Endothelial cell of umbilical vein (primary cell): ENCODE measurements at regions not wholly inside any gene's neighbourhood (a gene's known extent, or its start where the extent isn't known, plus 50 kb on each side); places are given as distances from the start of the nearest gene placed in this dataset.

ENCODE experiments used
- BruUV-seq: library from RNA; stranded (reverse); fragments of 400-500 nt; replicated peaks from 2 replicates; lab custom pipeline; 2021; lab: Mats Ljungman, UMichigan
- CTCF ChIA-PET: fragments of 300-600, 350-600 bp; sonication (Branson Sonifier 250); formaldehyde crosslinking; loops from one replicate; lab custom pipeline; 2021; ENCODE audit warnings: antibody characterized with exemption, inconsistent platforms; lab: Charles Lee
- POLR2A ChIA-PET: fragments of 300-600, 350-600 bp; sonication (Branson Sonifier 250); formaldehyde crosslinking; loops from one replicate; lab custom pipeline; 2021; ENCODE audit warnings: antibody characterized with exemption, inconsistent platforms; lab: Charles Lee
- DNase-seq: peaks from one replicate; pipeline ENCODE4 v3.0.0-alpha.2; 2011; ENCODE audit warnings: low read depth, low spot score
- FAIRE-seq: peaks from 2 replicates; lab custom pipeline; 2011; peaks lifted over from hg19 to GRCh38; lab: Jason Lieb, UNC
- H2AFZ ChIP-seq: 2 replicates; pipeline ENCODE4 v1.6.0; 2012; ENCODE audit warnings: low read depth, low read length, control low read depth, inconsistent platforms
- H3K27ac ChIP-seq: 2 replicates; pipeline ENCODE4 v1.5.1; 2011; ENCODE audit warnings: low read depth, mild to moderate bottlenecking, control low read depth, low read length, moderate library complexity; ENCODE audit not compliant: insufficient read depth
- H3K27me3 ChIP-seq, 2 experiments: 2 replicates each; pipeline versions ENCODE4 v1.6.0 to v1.6.1; 2011; ENCODE audit warnings: low read length in 2 of 2, mixed read lengths in 1 of 2; ENCODE audit not compliant: control insufficient read depth in 2 of 2, insufficient read depth in 2 of 2
- H3K36me3 ChIP-seq, 2 experiments: 2 replicates in 1 of 2; 3 replicates in 1 of 2; pipeline ENCODE4 v1.5.1; 2011; ENCODE audit warnings: low read length in 2 of 2, mild to moderate bottlenecking in 1 of 2, moderate library complexity in 1 of 2; ENCODE audit not compliant: control insufficient read depth in 2 of 2, insufficient read depth in 2 of 2; ENCODE audit errors: extremely low read depth in 1 of 2
- H3K4me1 ChIP-seq: 3 replicates; pipeline ENCODE4 v1.5.1; 2011; ENCODE audit warnings: mild to moderate bottlenecking, low read length; ENCODE audit not compliant: control insufficient read depth, insufficient read depth; ENCODE audit errors: extremely low read depth
- H3K4me2 ChIP-seq: 2 replicates; pipeline ENCODE4 v1.6.1; 2011; ENCODE audit warnings: low read length, control low read depth, mixed read lengths; ENCODE audit not compliant: insufficient read depth
- H3K4me3 ChIP-seq, 3 experiments: fragments of 200-600 bp in 1 of 3; sonication (generic), shearing (Covaris generic) in 1 of 3; replicated peaks in 1 of 3; 2 replicates each; pipeline ENCODE4 v1.5.1; 2011 to 2016; ENCODE audit warnings: control low read depth in 3 of 3, low read length in 3 of 3, mild to moderate bottlenecking in 2 of 3, inconsistent platforms in 1 of 3, low read depth in 1 of 3, moderate library complexity in 1 of 3; ENCODE audit not compliant: insufficient read depth in 1 of 3
- H3K79me2 ChIP-seq: 2 replicates; pipeline ENCODE4 v1.6.0; 2012; ENCODE audit warnings: low read length, inconsistent platforms; ENCODE audit not compliant: control insufficient read depth, insufficient read depth
- H3K9ac ChIP-seq: replicated peaks from 2 replicates; pipeline ENCODE3; 2011; ENCODE audit warnings: low read length, control low read depth; ENCODE audit not compliant: insufficient read depth; ENCODE audit errors: extremely low read depth
- H3K9me1 ChIP-seq: replicated peaks from 3 replicates; pipeline ENCODE4 v1.6.0; 2011; ENCODE audit warnings: mild to moderate bottlenecking, low read length; ENCODE audit not compliant: control insufficient read depth, insufficient read depth; ENCODE audit errors: extremely low read depth
- H3K9me3 ChIP-seq: replicated peaks from 2 replicates; pipeline ENCODE4 v1.5.1; 2012; ENCODE audit warnings: low read length, inconsistent platforms; ENCODE audit not compliant: control insufficient read depth, insufficient read depth
- H4K20me1 ChIP-seq: replicated peaks from 2 replicates; pipeline ENCODE3; 2011; ENCODE audit warnings: mild to moderate bottlenecking, low read length; ENCODE audit not compliant: control insufficient read depth, insufficient read depth; ENCODE audit errors: extremely low read depth
- EZH2 ChIP-seq: IDR thresholded peaks from 2 replicates; pipeline ENCODE4 v1.6.1; 2012; ENCODE audit warnings: borderline replicate concordance, low read depth, mild to moderate bottlenecking, moderate library complexity, low read length, inconsistent platforms; ENCODE audit not compliant: severe bottlenecking
- FOS ChIP-seq: IDR thresholded peaks from 2 replicates; pipeline ENCODE4 v1.6.1; 2011; ENCODE audit warnings: mild to moderate bottlenecking, low read length, moderate library complexity, borderline replicate concordance; ENCODE audit not compliant: insufficient read depth
- GATA2 ChIP-seq: IDR thresholded peaks from 2 replicates; pipeline ENCODE4 v1.7.0; 2011; ENCODE audit warnings: low read depth, mild to moderate bottlenecking, moderate library complexity, mixed read lengths, low read length; ENCODE audit not compliant: insufficient read length, insufficient read depth
- JUN ChIP-seq: IDR thresholded peaks from 2 replicates; pipeline ENCODE4 v1.6.1; 2011; ENCODE audit warnings: borderline replicate concordance, low read depth; ENCODE audit not compliant: insufficient read length, insufficient read depth
- MYC ChIP-seq: IDR thresholded peaks from one replicate; pipeline ENCODE4 v1.6.1; 2011; ENCODE audit warnings: mild to moderate bottlenecking, low read depth, low read length
- POLR2A ChIP-seq: IDR thresholded peaks from 2 replicates; pipeline ENCODE4 v1.6.1; 2012; ENCODE audit warnings: low read depth, mild to moderate bottlenecking, control low read depth, low read length
- POLR2AphosphoS5 ChIP-seq: IDR thresholded peaks from 2 replicates; pipeline ENCODE4 v1.6.1; 2012; ENCODE audit warnings: low read depth, mild to moderate bottlenecking, control low read depth, low read length, moderate library complexity; ENCODE audit not compliant: insufficient read depth
- dilution Hi-C: fragments of 300-500 bp; cut with MboI; formaldehyde crosslinking; loops from one replicate; pipeline ENCODE4 v1.15.0; 2019; ENCODE audit warnings: low sequenced_read_pairs; ENCODE audit not compliant: extremely low pct_ligation_motif_present
- intact Hi-C: fragments of 100-400 bp; cut with micrococcal nuclease; formaldehyde crosslinking; loops from one replicate; pipeline ENCODE4 v1.10.0; 2022
- TF ChIP-seq, protein P1 (sequence below): IDR thresholded peaks from 2 replicates; pipeline ENCODE4 v1.6.1; 2011; ENCODE audit not compliant: insufficient read depth, insufficient read length
- TF ChIP-seq, protein P2 (sequence below), 2 donors: IDR thresholded peaks; 1 replicate in 1 of 2; 2 replicates in 1 of 2; pipeline ENCODE4 v1.5.1; 2011; ENCODE audit warnings: low read length in 2 of 2, mild to moderate bottlenecking in 2 of 2, moderate library complexity in 2 of 2, control low read depth in 1 of 2, inconsistent platforms in 1 of 2, low read depth in 1 of 2; ENCODE audit not compliant: insufficient read depth in 1 of 2; ENCODE audit errors: extremely low read depth in 1 of 2

DNA sequence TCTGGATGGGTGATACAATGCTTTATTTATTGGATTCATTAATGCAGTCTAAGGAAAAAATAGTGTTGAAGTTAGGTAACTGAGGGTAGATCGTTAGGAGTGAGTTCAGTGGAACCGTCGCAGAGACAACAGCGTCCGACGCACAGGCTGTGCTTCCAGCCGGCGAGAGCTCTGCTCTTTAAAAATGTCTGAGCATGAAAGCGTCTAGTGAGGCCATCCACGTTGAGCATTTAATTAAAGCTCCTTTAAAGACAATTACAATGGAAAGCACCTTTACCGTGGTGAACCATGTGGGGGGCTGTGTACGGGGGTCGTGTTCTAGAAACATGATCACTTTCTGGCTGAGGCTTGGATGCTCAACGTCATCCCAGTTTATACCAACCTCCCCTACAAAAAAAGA, 822.7 kb downstream of the GALR1 start:
- Histone ChIP-seq H3K4me1 (no peaks in the 10 kb centered on the region), H3K9me3 (peaks cover 6% of the 10 kb centered on the region), H2AFZ (no peak overlapping the region), H3K9me1 (no peaks in the 10 kb centered on the region), H3K4me3 (no peak overlapping the region), H3K4me2 (no peak overlapping the region), H3K27me3 (no peaks in the 10 kb centered on the region), H3K9ac (no peak overlapping the region), H3K27ac (no peak overlapping the region), H3K79me2 (no peaks in the 10 kb centered on the region), H3K36me3 (no peaks in the 10 kb centered on the region), H4K20me1 (no peaks in the 10 kb centered on the region)
- FAIRE-seq (no peak), DNase-seq (no peak)
- CTCF ChIA-PET = no interaction called here
- dilution Hi-C loops = no loop called here
- intact Hi-C loops = no loop called here
- POLR2A ChIA-PET = no interaction called here
- TF ChIP-seq FOS (no peak), EZH2 (no peak), POLR2A (no peak), JUN (no peak), POLR2AphosphoS5 (no peak), MYC (no peak), GATA2 (no peak)
- TF ChIP-seq, protein P1, sequence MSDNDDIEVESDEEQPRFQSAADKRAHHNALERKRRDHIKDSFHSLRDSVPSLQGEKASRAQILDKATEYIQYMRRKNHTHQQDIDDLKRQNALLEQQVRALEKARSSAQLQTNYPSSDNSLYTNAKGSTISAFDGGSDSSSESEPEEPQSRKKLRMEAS = no peak
- TF ChIP-seq, protein P2, sequence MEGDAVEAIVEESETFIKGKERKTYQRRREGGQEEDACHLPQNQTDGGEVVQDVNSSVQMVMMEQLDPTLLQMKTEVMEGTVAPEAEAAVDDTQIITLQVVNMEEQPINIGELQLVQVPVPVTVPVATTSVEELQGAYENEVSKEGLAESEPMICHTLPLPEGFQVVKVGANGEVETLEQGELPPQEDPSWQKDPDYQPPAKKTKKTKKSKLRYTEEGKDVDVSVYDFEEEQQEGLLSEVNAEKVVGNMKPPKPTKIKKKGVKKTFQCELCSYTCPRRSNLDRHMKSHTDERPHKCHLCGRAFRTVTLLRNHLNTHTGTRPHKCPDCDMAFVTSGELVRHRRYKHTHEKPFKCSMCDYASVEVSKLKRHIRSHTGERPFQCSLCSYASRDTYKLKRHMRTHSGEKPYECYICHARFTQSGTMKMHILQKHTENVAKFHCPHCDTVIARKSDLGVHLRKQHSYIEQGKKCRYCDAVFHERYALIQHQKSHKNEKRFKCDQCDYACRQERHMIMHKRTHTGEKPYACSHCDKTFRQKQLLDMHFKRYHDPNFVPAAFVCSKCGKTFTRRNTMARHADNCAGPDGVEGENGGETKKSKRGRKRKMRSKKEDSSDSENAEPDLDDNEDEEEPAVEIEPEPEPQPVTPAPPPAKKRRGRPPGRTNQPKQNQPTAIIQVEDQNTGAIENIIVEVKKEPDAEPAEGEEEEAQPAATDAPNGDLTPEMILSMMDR (IDR thresholded peaks at IDR 0.05; ENCODE audit: extremely low read depth in 1 of 2, insufficient read depth in 1 of 2, low read depth in 1 of 2, low read length in 2 of 2) = no peak
- no TSS peak for BruUV-seq
